ENCODE measurements at regions not wholly inside any gene's neighbourhood (a gene's known extent, or its start where the extent isn't known, plus 50 kb on each side); places are given as distances from the start of the nearest gene placed in this dataset.

- DNase-seq: no peak
These were observed 214.9 kb downstream of the GASK1B start for GRCh38 chr4:157957905-157958304.

- DNase-seq: no peak
These were observed 230.8 kb downstream of the GASK1B start for GRCh38 chr4:157942017-157942416.

GRCh38 chr4:157934151-157934550 is 238.7 kb downstream of the GASK1B start:
- no peak for DNase-seq

- no peak for DNase-seq
These were observed 239.9 kb downstream of the GASK1B start for GRCh38 chr4:157932936-157933335.

GRCh38 chr4:157929486-157929885 is 243.3 kb downstream of the GASK1B start:
- DNase-seq: no peak

- no peak for DNase-seq
These were observed 254.6 kb downstream of the GASK1B start for GRCh38 chr4:157918036-157918832.

GRCh38 chr4:157912212-157912611 is 260.6 kb downstream of the GASK1B start:
- DNase-seq: no peak

- DNase-seq: no peak
These were observed 261.2 kb downstream of the GASK1B start for GRCh38 chr4:157911662-157912061.

- no peak for DNase-seq
These were observed 264.1 kb downstream of the GASK1B start for GRCh38 chr4:157908691-157909090.

- DNase-seq: no peak
These were observed 264.8 kb downstream of the GASK1B start for GRCh38 chr4:157908031-157908430.

- no peak for DNase-seq
These were observed 265.4 kb downstream of the GASK1B start for GRCh38 chr4:157907226-157907946.

GRCh38 chr4:157898836-157899605 is 273.8 kb downstream of the GASK1B start:
- no peak for DNase-seq

- DNase-seq: no peak
These were observed 274.9 kb downstream of the GASK1B start for GRCh38 chr4:157897855-157898370.

GRCh38 chr4:157896726-157897125 is 276.1 kb downstream of the GASK1B start:
- DNase-seq: no peak

- DNase-seq: no peak
These were observed 277.6 kb downstream of the GASK1B start for GRCh38 chr4:157895205-157895604.

- DNase-seq: no peak
These were observed 283.0 kb downstream of the GASK1B start for GRCh38 chr4:157889788-157890187.

- no peak for DNase-seq
These were observed 284.5 kb downstream of the GASK1B start for GRCh38 chr4:157888281-157888680.

- DNase-seq: no peak
These were observed 285.5 kb downstream of the GASK1B start for GRCh38 chr4:157887316-157887715.

GRCh38 chr4:157886645-157887044 is 286.2 kb downstream of the GASK1B start:
- no peak for DNase-seq

GRCh38 chr4:157885811-157886210 is 287.0 kb downstream of the GASK1B start:
- DNase-seq: no peak

- DNase-seq: peak; percentile 39
These were observed 289.9 kb downstream of the GASK1B start for GRCh38 chr4:157882901-157883300.

GRCh38 chr4:157880761-157881160 is 292.1 kb downstream of the GASK1B start:
- no peak for DNase-seq

- no peak for DNase-seq
These were observed 318.0 kb downstream of the GASK1B start for GRCh38 chr4:157854819-157855218.

Measured in retina (tissue), 1 donor.